Heart left ventricle (tissue), 13 donors: ENCODE measurements at regions not wholly inside any gene's neighbourhood (a gene's known extent, or its start where the extent isn't known, plus 50 kb on each side); places are given as distances from the start of the nearest gene placed in this dataset.

ENCODE experiments used
- POLR2A ChIP-seq, 2 donors: fragments of 450-650 bp; IDR thresholded peaks; one replicate each; pipeline ENCODE4 v1.6.1; 2017; ENCODE audit warnings: antibody characterized with exemption in 2 of 2, mild to moderate bottlenecking in 2 of 2, moderate library complexity in 2 of 2
- TF ChIP-seq, protein P1 (sequence below), 12 donors: fragments of 200-600 bp; sonication (generic) in 4 of 12; IDR thresholded peaks; one replicate each; pipeline versions ENCODE4 v1.5.0 to v1.8.0; 2018 to 2022; ENCODE audit warnings: antibody characterized with exemption in 12 of 12, mild to moderate bottlenecking in 5 of 12
- donor health status: ischemic (EF 13 %, LVEDD 7.1; RV severe dilation, severe dysfunction).
- donor health status: DM: no; HTN: yes; CAD: no.
- donor health status: DM: no; HTN: no; CAD: no.
- donor health status: ischemic (EF 25% LVEDD 6.9; RV normal size, moderate dysfunction).
- donor health status: ischemic (EF 25% LVEDD 5.7; RV mildly dilated, moderate dysfunction).
- donor health status: ischemic (EF 35%, LVEDD 5.7; RV mildly dilated, moderate dysfunction).
- donor health status: nonischemic (EF 11% LVEDD 7.7; RV severe dilation, severe dysfunction).
- donor health status: DM: yes; HTN: yes; CAD: no.
- donor health status: PGD.
- donor health status: ischemic (EF 29% LVEDD 5.4; RV normal size, mild dysfunction).
- donor health status: nonischemic (EF 23%, LVEDD 6.1; RV moderate dilation, normal function).

GRCh38 chr6:115460913-115461312 lies 599.8 kb downstream of the FRK start:
- TF ChIP-seq, protein P1, sequence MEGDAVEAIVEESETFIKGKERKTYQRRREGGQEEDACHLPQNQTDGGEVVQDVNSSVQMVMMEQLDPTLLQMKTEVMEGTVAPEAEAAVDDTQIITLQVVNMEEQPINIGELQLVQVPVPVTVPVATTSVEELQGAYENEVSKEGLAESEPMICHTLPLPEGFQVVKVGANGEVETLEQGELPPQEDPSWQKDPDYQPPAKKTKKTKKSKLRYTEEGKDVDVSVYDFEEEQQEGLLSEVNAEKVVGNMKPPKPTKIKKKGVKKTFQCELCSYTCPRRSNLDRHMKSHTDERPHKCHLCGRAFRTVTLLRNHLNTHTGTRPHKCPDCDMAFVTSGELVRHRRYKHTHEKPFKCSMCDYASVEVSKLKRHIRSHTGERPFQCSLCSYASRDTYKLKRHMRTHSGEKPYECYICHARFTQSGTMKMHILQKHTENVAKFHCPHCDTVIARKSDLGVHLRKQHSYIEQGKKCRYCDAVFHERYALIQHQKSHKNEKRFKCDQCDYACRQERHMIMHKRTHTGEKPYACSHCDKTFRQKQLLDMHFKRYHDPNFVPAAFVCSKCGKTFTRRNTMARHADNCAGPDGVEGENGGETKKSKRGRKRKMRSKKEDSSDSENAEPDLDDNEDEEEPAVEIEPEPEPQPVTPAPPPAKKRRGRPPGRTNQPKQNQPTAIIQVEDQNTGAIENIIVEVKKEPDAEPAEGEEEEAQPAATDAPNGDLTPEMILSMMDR (IDR thresholded peaks at IDR 0.05), result no peak
- no peak for TF ChIP-seq POLR2A (IDR thresholded peaks at IDR 0.05)
